ENCODE measurements at regions not wholly inside any gene's neighbourhood (a gene's known extent, or its start where the extent isn't known, plus 50 kb on each side); places are given as distances from the start of the nearest gene placed in this dataset.

GRCh38 chr2:15788830-15789229 lies 151.5 kb upstream of the MYCN start:
- TF ChIP-seq CTCF (IDR thresholded peaks at IDR 0.05), result no peak
- no peak for TF ChIP-seq POLR2A (IDR thresholded peaks at IDR 0.05; ENCODE audit: low read depth)

Data from esophagus muscularis mucosa (tissue), 3 donors.